ENCODE measurements at regions not wholly inside any gene's neighbourhood (a gene's known extent, or its start where the extent isn't known, plus 50 kb on each side); places are given as distances from the start of the nearest gene placed in this dataset.

GRCh38 chr10:84039957-84040356 lies 99.4 kb upstream of the GHITM start:
- TF ChIP-seq CTCF (IDR thresholded peaks at IDR 0.05) (no peak), POLR2A (IDR thresholded peaks at IDR 0.05) (no peak)

All from uterus (tissue), 2 donors.